IMR-90 (cell line): ENCODE measurements at regions not wholly inside any gene's neighbourhood (a gene's known extent, or its start where the extent isn't known, plus 50 kb on each side); places are given as distances from the start of the nearest gene placed in this dataset.

ENCODE experiments used
- ATAC-seq: fragments of 200-7000 bp; cut with Tn5 transposase; 2 replicates; pipeline ENCODE4 v1.9.1; 2020; ENCODE audit warnings: low read depth, mild to moderate bottlenecking, moderate library complexity
- BruUV-seq: library from RNA; stranded (reverse); fragments of 400-500 nt; replicated peaks from 2 replicates; lab custom pipeline; 2021; lab: Mats Ljungman, UMichigan
- CTCF ChIA-PET: fragments of 300-600 bp; formaldehyde crosslinking; extraction: SDS; loops from one replicate; lab custom pipeline; 2021; ENCODE audit warnings: antibody characterized with exemption; lab: Yijun Ruan, JAX
- POLR2A ChIA-PET: fragments of 300-600 bp; sonication (Branson Sonifier 250); formaldehyde crosslinking; loops from one replicate; lab custom pipeline; 2022; ENCODE audit warnings: antibody characterized with exemption; ENCODE audit not compliant: unreplicated experiment; lab: Charles Lee
- DNase-seq: peaks from one replicate; pipeline ENCODE4 v3.0.0; 2013
- H2AFZ ChIP-seq: replicated peaks from 2 replicates; pipeline ENCODE3; 2013; ENCODE audit warnings: low read length, mild to moderate bottlenecking; ENCODE audit not compliant: poor library complexity
- H2AK5ac ChIP-seq: 2 replicates; pipeline ENCODE4 v1.6.1; 2013; ENCODE audit warnings: low read depth, low read length, inconsistent platforms
- H2AK9ac ChIP-seq: replicated peaks from 2 replicates; pipeline ENCODE3; 2013; ENCODE audit warnings: mild to moderate bottlenecking, low read depth, low read length, moderate library complexity; ENCODE audit not compliant: poor library complexity
- H2BK120ac ChIP-seq: 2 replicates; pipeline ENCODE4 v1.6.1; 2013; ENCODE audit warnings: low read depth, low read length, inconsistent platforms
- H2BK15ac ChIP-seq: 3 replicates; pipeline ENCODE4 v1.6.1; 2013; ENCODE audit warnings: low read depth, low read length, inconsistent platforms
- H2BK20ac ChIP-seq: 2 replicates; pipeline ENCODE4 v1.6.1; 2013; ENCODE audit warnings: low read depth, mild to moderate bottlenecking, inconsistent platforms, low read length, moderate library complexity
- H2BK5ac ChIP-seq: 2 replicates; pipeline ENCODE4 v1.6.1; 2013; ENCODE audit warnings: mild to moderate bottlenecking, low read depth, low read length, inconsistent platforms; ENCODE audit not compliant: poor library complexity, severe bottlenecking
- H3K14ac ChIP-seq: replicated peaks from 2 replicates; pipeline ENCODE4 v1.6.1; 2013; ENCODE audit warnings: low read depth, low read length, inconsistent platforms
- H3K18ac ChIP-seq: 2 replicates; pipeline ENCODE4 v1.6.1; 2013; ENCODE audit warnings: low read depth, low read length, control low read depth
- H3K23ac ChIP-seq: 2 replicates; pipeline ENCODE4 v1.6.1; 2013; ENCODE audit warnings: low read depth, low read length, inconsistent platforms
- H3K27ac ChIP-seq: 2 replicates; pipeline ENCODE4 v1.5.1; 2013; ENCODE audit warnings: mild to moderate bottlenecking, control low read depth, low read length; ENCODE audit not compliant: insufficient read depth
- H3K27me3 ChIP-seq: 2 replicates; pipeline ENCODE4 v1.6.1; 2013; ENCODE audit warnings: low read length; ENCODE audit not compliant: control insufficient read depth, insufficient read depth
- H3K36me3 ChIP-seq: 2 replicates; pipeline ENCODE4 v1.6.1; 2013; ENCODE audit warnings: low read length, mixed read lengths; ENCODE audit not compliant: control insufficient read depth, insufficient read depth
- H3K4ac ChIP-seq: 2 replicates; pipeline ENCODE4 v1.6.1; 2013; ENCODE audit warnings: low read depth, low read length, inconsistent platforms
- H3K4me1 ChIP-seq: 2 replicates; pipeline ENCODE4 v1.6.1; 2013; ENCODE audit warnings: low read length, mixed read lengths; ENCODE audit not compliant: control insufficient read depth, insufficient read depth
- H3K4me2 ChIP-seq: 2 replicates; pipeline ENCODE4 v1.6.1; 2013; ENCODE audit warnings: low read depth, mild to moderate bottlenecking, control low read depth, low read length, moderate library complexity
- H3K4me3 ChIP-seq: 2 replicates; pipeline ENCODE4 v1.5.1; 2013; ENCODE audit warnings: low read depth, mild to moderate bottlenecking, control low read depth, low read length, moderate library complexity; ENCODE audit not compliant: insufficient read depth
- H3K56ac ChIP-seq: 2 replicates; pipeline ENCODE4 v1.6.1; 2013; ENCODE audit warnings: low read length, inconsistent platforms; ENCODE audit not compliant: insufficient read depth; ENCODE audit errors: extremely low read depth
- H3K79me1 ChIP-seq, 2 experiments: 2 replicates each; pipeline ENCODE4 v1.6.1; 2013; ENCODE audit warnings: low read length in 2 of 2, inconsistent platforms in 1 of 2, low read depth in 1 of 2
- H3K9ac ChIP-seq: 2 replicates; pipeline ENCODE4 v1.6.1; 2013; ENCODE audit warnings: low read depth, low read length, control low read depth
- H3K9me1 ChIP-seq: 2 replicates; pipeline ENCODE4 v1.6.1; 2013; ENCODE audit warnings: low read length, inconsistent platforms; ENCODE audit not compliant: insufficient read depth
- H3K9me3 ChIP-seq: 2 replicates; pipeline ENCODE4 v1.6.1; 2013; ENCODE audit warnings: low read length; ENCODE audit not compliant: control insufficient read depth, insufficient read depth
- H4K20me1 ChIP-seq: 2 replicates; pipeline ENCODE4 v1.6.1; 2013; ENCODE audit warnings: low read length, inconsistent platforms; ENCODE audit not compliant: insufficient read depth
- H4K5ac ChIP-seq: 2 replicates; pipeline ENCODE4 v1.6.1; 2013; ENCODE audit warnings: mild to moderate bottlenecking, low read depth, low read length, control low read depth
- H4K8ac ChIP-seq, 2 experiments: 2 replicates each; pipeline ENCODE4 v1.6.1; 2013; ENCODE audit warnings: low read depth in 2 of 2, low read length in 2 of 2, control low read depth in 1 of 2, inconsistent platforms in 1 of 2
- H4K91ac ChIP-seq: 2 replicates; pipeline ENCODE4 v1.6.1; 2013; ENCODE audit warnings: low read depth, low read length, inconsistent platforms; ENCODE audit not compliant: insufficient read depth
- BHLHE40 ChIP-seq: fragments of 150-350 bp; IDR thresholded peaks from 2 replicates; pipeline ENCODE4 v1.6.1; 2016; ENCODE audit warnings: mild to moderate bottlenecking, low read depth, low read length
- CEBPB ChIP-seq: IDR thresholded peaks from 2 replicates; pipeline ENCODE4 v1.6.1; 2012; ENCODE audit warnings: low read depth, low read length, improper control_type of control experiment
- CHD1 ChIP-seq: IDR thresholded peaks from 2 replicates; pipeline ENCODE4 v1.6.1; 2012; ENCODE audit warnings: low read depth, low read length, improper control_type of control experiment
- ELK1 ChIP-seq: fragments of 150-350 bp; IDR thresholded peaks from 2 replicates; pipeline ENCODE4 v1.6.1; 2016; ENCODE audit warnings: low read depth, mild to moderate bottlenecking, low read length, moderate library complexity, borderline replicate concordance
- FOS ChIP-seq: fragments of 150-350 bp; IDR thresholded peaks from 2 replicates; pipeline ENCODE4 v1.6.1; 2016; ENCODE audit warnings: low read depth, low read length
- MAFK ChIP-seq: IDR thresholded peaks from 2 replicates; pipeline ENCODE4 v1.6.1; 2012; ENCODE audit warnings: low read depth, low read length, improper control_type of control experiment
- MAZ ChIP-seq: IDR thresholded peaks from 2 replicates; pipeline ENCODE4 v1.6.1; 2012; ENCODE audit warnings: low read depth, mild to moderate bottlenecking, low read length, improper control_type of control experiment, moderate library complexity, borderline replicate concordance
- MXI1 ChIP-seq: IDR thresholded peaks from 2 replicates; pipeline ENCODE4 v1.6.1; 2012; ENCODE audit warnings: low read depth, mild to moderate bottlenecking, low read length, moderate library complexity, borderline replicate concordance
- NFE2L2 ChIP-seq: fragments of 150-350 bp; IDR thresholded peaks from 2 replicates; pipeline ENCODE4 v1.6.1; 2016; ENCODE audit warnings: low read depth, mild to moderate bottlenecking, low read length
- POLR2A ChIP-seq: IDR thresholded peaks from 2 replicates; pipeline ENCODE4 v1.6.1; 2012; ENCODE audit warnings: mild to moderate bottlenecking, low read depth, low read length
- RAD21 ChIP-seq: IDR thresholded peaks from 2 replicates; pipeline ENCODE4 v1.6.1; 2012; ENCODE audit warnings: low read length, improper control_type of control experiment
- RCOR1 ChIP-seq: IDR thresholded peaks from 2 replicates; pipeline ENCODE4 v1.6.1; 2012; ENCODE audit warnings: mild to moderate bottlenecking, low read length, improper control_type of control experiment; ENCODE audit not compliant: insufficient replicate concordance
- RFX5 ChIP-seq: IDR thresholded peaks from 2 replicates; pipeline ENCODE4 v1.8.0; 2012; ENCODE audit warnings: low read depth, mild to moderate bottlenecking, low read length, moderate library complexity
- SMC3 ChIP-seq: fragments of 150-350 bp; IDR thresholded peaks from 2 replicates; pipeline ENCODE4 v1.6.1; 2016; ENCODE audit warnings: low read depth, mild to moderate bottlenecking, antibody characterized with exemption, low read length, moderate library complexity
- WGBS, 2 experiments: methylation state at CpG; one replicate each; pipeline versions ENCODE4 v1.1.5 to v1.1.7; 2013; ENCODE audit warnings: missing lambda C conversion rate in 2 of 2; ENCODE audit not compliant: insufficient read length in 1 of 2; ENCODE audit errors: extremely low coverage in 2 of 2; 5-methylcytosine and 5-hydroxymethylcytosine counted together
- dilution Hi-C: fragments of 300-500 bp; cut with HindIII; formaldehyde crosslinking; loops from one replicate; pipeline ENCODE4 v1.14.3; 2018; ENCODE audit warnings: low sequenced_read_pairs; ENCODE audit not compliant: unreplicated experiment
- in situ Hi-C: fragments of 300-500 bp; cut with MboI; formaldehyde crosslinking; loops from 3 replicates; pipeline ENCODE4 v1.14.3; 2019; ENCODE audit warnings: low sequenced_read_pairs, inconsistent platforms, mixed read lengths
- intact Hi-C: fragments of 100-400 bp; cut with micrococcal nuclease; formaldehyde crosslinking; loops from 2 replicates; pipeline ENCODE4 v1.10.0; 2022
- TF ChIP-seq, protein P1 (sequence below): conservative IDR thresholded peaks from 2 replicates; pipeline ENCODE4 v1.5.1; 2012; ENCODE audit warnings: mild to moderate bottlenecking, low read depth, low read length, improper control_type of control experiment
- TF ChIP-seq, protein P2 (sequence below): fragments of 150-350 bp; IDR thresholded peaks from 2 replicates; pipeline ENCODE4 v1.6.1; 2017; ENCODE audit warnings: mild to moderate bottlenecking, antibody characterized with exemption, low read length, low read depth

GRCh38 chrX:6732101-6732500 lies 197.2 kb upstream of the VCX3A start:
- no TSS peak for BruUV-seq

More at GRCh38 chrX:6732101-6732500, 197.2 kb upstream of the VCX3A start:
- Histone ChIP-seq H3K4me3 (no peak overlapping the region), H4K91ac (no peak overlapping the region), H3K23ac (no peak overlapping the region), H3K27ac (no peak overlapping the region), H4K8ac (no peak overlapping the region), H4K5ac (no peak overlapping the region), H3K4ac (no peak overlapping the region), H3K9me3 (peaks cover 23% of the 10 kb centered on the region), H2BK15ac (no peak overlapping the region), H3K56ac (no peak overlapping the region), H3K4me1 (no peaks in the 10 kb centered on the region), H3K18ac (no peak overlapping the region), H2BK120ac (no peak overlapping the region), H3K36me3 (no peaks in the 10 kb centered on the region), H4K20me1 (no peaks in the 10 kb centered on the region), H3K14ac (no peak overlapping the region), H3K9me1 (no peaks in the 10 kb centered on the region), H3K4me2 (no peak overlapping the region), H2AK5ac (no peak overlapping the region), H3K79me1 (no peaks in the 10 kb centered on the region), H2AK9ac (no peak overlapping the region), H2BK20ac (no peak overlapping the region), H2BK5ac (no peak overlapping the region), H3K27me3 (no peaks in the 10 kb centered on the region), H3K9ac (no peak overlapping the region), H2AFZ (no peak overlapping the region)
- TF ChIP-seq POLR2A (no peak), MAZ (no peak), ELK1 (no peak), MXI1 (no peak), CEBPB (no peak), CHD1 (no peak), MAFK (no peak), FOS (no peak), RFX5 (no peak), NFE2L2 (no peak), BHLHE40 (no peak), RAD21 (no peak), RCOR1 (no peak), SMC3 (no peak)
- TF ChIP-seq, protein P1, sequence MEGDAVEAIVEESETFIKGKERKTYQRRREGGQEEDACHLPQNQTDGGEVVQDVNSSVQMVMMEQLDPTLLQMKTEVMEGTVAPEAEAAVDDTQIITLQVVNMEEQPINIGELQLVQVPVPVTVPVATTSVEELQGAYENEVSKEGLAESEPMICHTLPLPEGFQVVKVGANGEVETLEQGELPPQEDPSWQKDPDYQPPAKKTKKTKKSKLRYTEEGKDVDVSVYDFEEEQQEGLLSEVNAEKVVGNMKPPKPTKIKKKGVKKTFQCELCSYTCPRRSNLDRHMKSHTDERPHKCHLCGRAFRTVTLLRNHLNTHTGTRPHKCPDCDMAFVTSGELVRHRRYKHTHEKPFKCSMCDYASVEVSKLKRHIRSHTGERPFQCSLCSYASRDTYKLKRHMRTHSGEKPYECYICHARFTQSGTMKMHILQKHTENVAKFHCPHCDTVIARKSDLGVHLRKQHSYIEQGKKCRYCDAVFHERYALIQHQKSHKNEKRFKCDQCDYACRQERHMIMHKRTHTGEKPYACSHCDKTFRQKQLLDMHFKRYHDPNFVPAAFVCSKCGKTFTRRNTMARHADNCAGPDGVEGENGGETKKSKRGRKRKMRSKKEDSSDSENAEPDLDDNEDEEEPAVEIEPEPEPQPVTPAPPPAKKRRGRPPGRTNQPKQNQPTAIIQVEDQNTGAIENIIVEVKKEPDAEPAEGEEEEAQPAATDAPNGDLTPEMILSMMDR, result no peak
- TF ChIP-seq, protein P2, sequence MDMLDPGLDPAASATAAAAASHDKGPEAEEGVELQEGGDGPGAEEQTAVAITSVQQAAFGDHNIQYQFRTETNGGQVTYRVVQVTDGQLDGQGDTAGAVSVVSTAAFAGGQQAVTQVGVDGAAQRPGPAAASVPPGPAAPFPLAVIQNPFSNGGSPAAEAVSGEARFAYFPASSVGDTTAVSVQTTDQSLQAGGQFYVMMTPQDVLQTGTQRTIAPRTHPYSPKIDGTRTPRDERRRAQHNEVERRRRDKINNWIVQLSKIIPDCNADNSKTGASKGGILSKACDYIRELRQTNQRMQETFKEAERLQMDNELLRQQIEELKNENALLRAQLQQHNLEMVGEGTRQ, result no peak
- dilution Hi-C loops, result no loop called here
- no CpG with 5 or more reads among the region's 1 CpG for WGBS, 2 experiments
- in situ Hi-C loops, result no loop called here
- intact Hi-C loops, result no loop called here
- no peak for DNase-seq
- ATAC-seq, result no peak
- CTCF ChIA-PET, result no interaction called here
- POLR2A ChIA-PET, result no interaction called here
